ENCODE measurements at regions not wholly inside any gene's neighbourhood (a gene's known extent, or its start where the extent isn't known, plus 50 kb on each side); places are given as distances from the start of the nearest gene placed in this dataset.

DNA sequence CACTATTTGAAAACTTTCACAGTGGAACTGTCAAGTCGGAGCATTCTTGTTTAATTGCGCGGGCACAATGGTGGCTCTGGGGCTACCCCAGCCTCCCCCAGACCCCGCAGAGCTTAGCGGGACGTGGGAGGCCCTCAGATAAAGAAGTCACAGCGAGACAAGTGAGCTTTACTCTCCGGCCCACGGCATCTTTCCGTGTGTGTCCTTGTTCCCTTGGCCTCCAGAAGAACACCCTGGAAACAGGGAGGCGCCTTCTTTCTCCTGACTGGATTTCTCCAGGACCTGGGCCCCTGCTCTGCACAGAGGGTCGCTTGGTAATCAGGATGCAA, 382.8 kb downstream of the RRAGC start:
- H4K8ac ChIP-seq (ENCODE audit: low read depth, low read length) = no peak overlapping the region
- H3K36me3 ChIP-seq (ENCODE audit: control insufficient read depth in 1 of 2, insufficient read depth in 2 of 2, low read length in 2 of 2) = no peaks in the 10 kb centered on the region
- no peak overlapping the region for H3K27ac ChIP-seq (ENCODE audit: low read depth, low read length)
- H3K4me2 ChIP-seq (ENCODE audit: low read length) = peak overlapping the region; percentile 67
- H2BK120ac ChIP-seq (ENCODE audit: insufficient read depth, low read length, poor library complexity) = no peak overlapping the region
- no peak overlapping the region for H2BK12ac ChIP-seq (ENCODE audit: low read length)
- no peak overlapping the region for H3K4me3 ChIP-seq (ENCODE audit: low read depth, low read length)
- H3K9ac ChIP-seq (ENCODE audit: low read length) = no peak overlapping the region
- H4K91ac ChIP-seq (ENCODE audit: low read depth, low read length) = no peak overlapping the region
- no peaks in the 10 kb centered on the region for H3K79me1 ChIP-seq (ENCODE audit: low read length)
- H3K27me3 ChIP-seq (ENCODE audit: insufficient read depth, low read length) = peaks cover 14% of the 10 kb centered on the region
- H2AK5ac ChIP-seq (ENCODE audit: low read length) = no peak overlapping the region
- H3K23ac ChIP-seq (ENCODE audit: low read length) = no peak overlapping the region
- no peak overlapping the region for H2BK5ac ChIP-seq (ENCODE audit: low read depth, low read length, poor library complexity)
- no peak overlapping the region for H4K12ac ChIP-seq (ENCODE audit: low read depth, low read length)
- no peak overlapping the region for H2AFZ ChIP-seq (ENCODE audit: insufficient read depth, low read length, poor library complexity)
- no peaks in the 10 kb centered on the region for H3K79me2 ChIP-seq (ENCODE audit: control insufficient read depth, insufficient read depth, low read length, poor library complexity)
- H3K18ac ChIP-seq (ENCODE audit: low read length) = no peak overlapping the region
- DNase-seq = no peak
- no CpG with 5 or more reads among the region's 12 CpGs for WGBS (ENCODE audit: extremely low coverage, insufficient coverage, insufficient read length)
- no peak overlapping the region for H3K4ac ChIP-seq (ENCODE audit: low read depth, low read length)
- no peak overlapping the region for H3K14ac ChIP-seq (ENCODE audit: low read length)
- no peaks in the 10 kb centered on the region for H3K9me3 ChIP-seq (ENCODE audit: insufficient read depth, low read depth, low read length)
- no peaks in the 10 kb centered on the region for H3K4me1 ChIP-seq (ENCODE audit: control insufficient read depth in 1 of 2, insufficient read depth in 2 of 2, low read length in 2 of 2)

DNA sequence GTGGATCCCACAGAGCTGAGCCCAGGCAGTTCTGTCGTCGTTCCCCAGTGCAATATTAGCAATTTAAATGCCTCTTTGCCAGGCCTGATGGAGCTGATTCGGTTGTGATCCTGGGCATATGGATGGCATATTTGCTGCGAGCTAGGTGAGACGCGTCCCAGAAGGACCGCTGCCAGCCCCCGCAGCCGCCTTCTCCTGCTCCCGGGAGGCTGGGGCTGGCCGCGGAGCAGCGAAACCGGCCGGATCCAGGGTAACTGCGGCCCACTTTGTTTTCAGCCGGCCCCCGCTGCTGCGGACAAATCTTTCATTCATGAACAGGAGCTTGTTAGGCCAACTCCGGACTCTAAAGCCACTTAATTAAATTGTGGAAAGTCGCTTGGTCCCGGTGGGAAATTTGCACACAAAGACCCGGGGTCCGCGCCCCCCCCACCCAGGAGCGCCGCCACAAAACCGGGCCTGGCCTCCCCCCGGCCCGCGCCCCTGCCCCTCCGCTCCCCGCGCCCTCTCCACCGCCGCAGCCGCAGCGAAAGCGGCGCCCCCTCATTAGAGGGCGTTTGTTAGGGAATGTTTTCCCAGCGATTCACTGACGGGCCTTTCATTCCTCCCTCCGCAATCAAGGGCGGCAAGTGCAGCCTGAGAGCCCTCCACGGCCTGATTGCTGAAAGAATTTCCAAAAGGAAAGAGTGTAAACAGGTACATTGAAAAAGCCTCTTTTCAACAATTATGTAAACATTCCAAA, 383.3 kb downstream of the RRAGC start:
- Histone ChIP-seq H3K36me3 (ENCODE audit: control insufficient read depth in 1 of 2, insufficient read depth in 2 of 2, low read length in 2 of 2) (no peaks in the 10 kb centered on the region), H3K14ac (ENCODE audit: low read length) (no peak overlapping the region), H3K9me3 (ENCODE audit: insufficient read depth, low read depth, low read length) (no peaks in the 10 kb centered on the region), H3K4me1 (ENCODE audit: control insufficient read depth in 1 of 2, insufficient read depth in 2 of 2, low read length in 2 of 2) (no peaks in the 10 kb centered on the region), H2AK5ac (ENCODE audit: low read length) (no peak overlapping the region), H3K23ac (ENCODE audit: low read length) (no peak overlapping the region), H3K27me3 (ENCODE audit: insufficient read depth, low read length) (peaks cover 14% of the 10 kb centered on the region), H2AFZ (ENCODE audit: insufficient read depth, low read length, poor library complexity) (no peak overlapping the region), H3K4me3 (ENCODE audit: low read depth, low read length) (no peak overlapping the region), H2BK12ac (ENCODE audit: low read length) (no peak overlapping the region), H3K79me1 (ENCODE audit: low read length) (no peaks in the 10 kb centered on the region), H3K4ac (ENCODE audit: low read depth, low read length) (no peak overlapping the region), H2BK120ac (ENCODE audit: insufficient read depth, low read length, poor library complexity) (no peak overlapping the region), H3K9ac (ENCODE audit: low read length) (no peak overlapping the region), H3K18ac (ENCODE audit: low read length) (no peak overlapping the region), H4K8ac (ENCODE audit: low read depth, low read length) (no peak overlapping the region), H4K12ac (ENCODE audit: low read depth, low read length) (no peak overlapping the region), H3K4me2 (ENCODE audit: low read length) (peak overlapping the region; percentile 67), H3K27ac (ENCODE audit: low read depth, low read length) (no peak overlapping the region), H3K79me2 (ENCODE audit: control insufficient read depth, insufficient read depth, low read length, poor library complexity) (no peaks in the 10 kb centered on the region), H4K91ac (ENCODE audit: low read depth, low read length) (no peak overlapping the region), H2BK5ac (ENCODE audit: low read depth, low read length, poor library complexity) (no peak overlapping the region)
- no CpG with 5 or more reads among the region's 46 CpGs for WGBS (ENCODE audit: extremely low coverage, insufficient coverage, insufficient read length)
- no peak for DNase-seq

DNA sequence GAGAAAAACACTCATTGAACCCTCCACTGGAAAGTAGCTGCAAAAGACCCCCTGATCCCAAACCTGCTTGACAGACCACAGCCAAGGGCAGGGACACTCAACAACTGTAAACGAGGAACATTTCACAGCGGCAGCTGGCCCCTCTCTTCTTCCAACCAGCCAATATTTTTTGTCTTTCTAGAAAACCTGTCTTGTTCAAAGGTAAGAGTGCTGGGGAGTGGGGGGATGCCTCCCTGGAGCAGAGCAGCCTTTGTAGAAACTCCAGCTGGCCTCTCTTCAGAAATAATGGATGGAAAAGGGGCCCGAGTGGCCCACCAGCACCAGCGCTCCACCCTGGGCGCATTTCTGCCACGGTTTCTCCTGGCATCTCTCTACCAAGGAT, 384.0 kb downstream of the RRAGC start:
- no peak overlapping the region for H3K27ac ChIP-seq (ENCODE audit: low read depth, low read length)
- H3K4ac ChIP-seq (ENCODE audit: low read depth, low read length) = no peak overlapping the region
- no peaks in the 10 kb centered on the region for H3K79me2 ChIP-seq (ENCODE audit: control insufficient read depth, insufficient read depth, low read length, poor library complexity)
- H2BK12ac ChIP-seq (ENCODE audit: low read length) = no peak overlapping the region
- no peaks in the 10 kb centered on the region for H3K9me3 ChIP-seq (ENCODE audit: insufficient read depth, low read depth, low read length)
- no peaks in the 10 kb centered on the region for H3K36me3 ChIP-seq (ENCODE audit: control insufficient read depth in 1 of 2, insufficient read depth in 2 of 2, low read length in 2 of 2)
- no peak overlapping the region for H2BK120ac ChIP-seq (ENCODE audit: insufficient read depth, low read length, poor library complexity)
- H3K14ac ChIP-seq (ENCODE audit: low read length) = no peak overlapping the region
- no peak overlapping the region for H3K18ac ChIP-seq (ENCODE audit: low read length)
- no peak overlapping the region for H3K4me2 ChIP-seq (ENCODE audit: low read length)
- DNase-seq = no peak
- no peak overlapping the region for H3K4me3 ChIP-seq (ENCODE audit: low read depth, low read length)
- H4K91ac ChIP-seq (ENCODE audit: low read depth, low read length) = no peak overlapping the region
- H2BK5ac ChIP-seq (ENCODE audit: low read depth, low read length, poor library complexity) = no peak overlapping the region
- no peak overlapping the region for H3K9ac ChIP-seq (ENCODE audit: low read length)
- H4K12ac ChIP-seq (ENCODE audit: low read depth, low read length) = no peak overlapping the region
- no peak overlapping the region for H2AFZ ChIP-seq (ENCODE audit: insufficient read depth, low read length, poor library complexity)
- H3K4me1 ChIP-seq (ENCODE audit: control insufficient read depth in 1 of 2, insufficient read depth in 2 of 2, low read length in 2 of 2) = no peaks in the 10 kb centered on the region
- H4K8ac ChIP-seq (ENCODE audit: low read depth, low read length) = no peak overlapping the region
- H2AK5ac ChIP-seq (ENCODE audit: low read length) = no peak overlapping the region
- no CpG with 5 or more reads among the region's 6 CpGs for WGBS (ENCODE audit: extremely low coverage, insufficient coverage, insufficient read length)
- H3K27me3 ChIP-seq (ENCODE audit: insufficient read depth, low read length) = peaks cover 14% of the 10 kb centered on the region
- H3K79me1 ChIP-seq (ENCODE audit: low read length) = no peaks in the 10 kb centered on the region
- no peak overlapping the region for H3K23ac ChIP-seq (ENCODE audit: low read length)

DNA sequence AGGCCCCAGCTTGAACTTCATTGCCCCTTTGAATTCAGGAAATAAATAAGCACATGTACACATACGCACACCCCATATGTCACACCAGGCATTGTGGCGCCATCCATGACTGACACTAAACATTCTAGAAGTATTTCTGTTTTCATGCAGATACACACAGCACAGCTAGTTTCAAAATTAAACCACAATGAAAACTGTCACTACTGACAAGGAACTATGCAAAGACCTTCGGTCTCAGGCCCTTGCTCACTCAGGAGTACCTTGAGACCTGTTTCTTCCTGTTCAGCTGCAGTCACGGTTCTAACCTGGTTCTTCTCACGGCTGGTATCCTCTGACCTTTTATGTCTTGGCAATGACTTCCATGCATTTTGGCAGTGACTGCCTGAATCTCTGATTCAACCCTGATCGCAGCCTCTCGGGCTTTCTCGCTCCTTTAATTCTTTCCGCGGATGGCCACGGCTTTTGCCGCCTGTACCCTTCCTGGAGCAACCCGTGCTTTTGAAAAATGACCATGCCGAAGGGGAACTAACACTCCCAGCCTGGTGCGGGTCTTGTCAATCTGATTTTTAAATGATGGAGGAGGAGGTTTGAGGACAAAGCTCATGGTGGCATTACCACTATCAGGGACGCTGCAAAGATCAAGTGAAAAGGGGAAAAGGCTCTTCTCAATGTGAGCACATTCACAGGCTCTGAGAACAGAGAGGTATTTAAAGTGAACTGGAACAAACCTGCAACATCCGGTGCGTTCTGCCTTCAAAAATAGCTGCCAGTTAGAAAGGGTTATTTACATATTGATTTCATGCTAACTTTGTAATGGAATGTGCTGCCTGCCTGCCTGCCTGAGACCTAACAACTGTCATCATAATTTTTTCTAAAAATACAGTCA, 384.6 kb downstream of the RRAGC start:
- Histone ChIP-seq H3K18ac (ENCODE audit: low read length) (no peak overlapping the region), H2BK5ac (ENCODE audit: low read depth, low read length, poor library complexity) (no peak overlapping the region), H3K79me2 (ENCODE audit: control insufficient read depth, insufficient read depth, low read length, poor library complexity) (no peaks in the 10 kb centered on the region), H4K8ac (ENCODE audit: low read depth, low read length) (no peak overlapping the region), H3K9ac (ENCODE audit: low read length) (no peak overlapping the region), H4K12ac (ENCODE audit: low read depth, low read length) (no peak overlapping the region), H2BK120ac (ENCODE audit: insufficient read depth, low read length, poor library complexity) (no peak overlapping the region), H3K4me1 (ENCODE audit: control insufficient read depth in 1 of 2, insufficient read depth in 2 of 2, low read length in 2 of 2) (no peaks in the 10 kb centered on the region), H3K27me3 (ENCODE audit: insufficient read depth, low read length) (peaks cover 14% of the 10 kb centered on the region), H3K4me2 (ENCODE audit: low read length) (no peak overlapping the region), H2AK5ac (ENCODE audit: low read length) (no peak overlapping the region), H3K79me1 (ENCODE audit: low read length) (no peaks in the 10 kb centered on the region), H3K14ac (ENCODE audit: low read length) (no peak overlapping the region), H3K23ac (ENCODE audit: low read length) (no peak overlapping the region), H3K4ac (ENCODE audit: low read depth, low read length) (no peak overlapping the region), H2AFZ (ENCODE audit: insufficient read depth, low read length, poor library complexity) (no peak overlapping the region), H3K4me3 (ENCODE audit: low read depth, low read length) (no peak overlapping the region), H3K9me3 (ENCODE audit: insufficient read depth, low read depth, low read length) (no peaks in the 10 kb centered on the region), H3K27ac (ENCODE audit: low read depth, low read length) (no peak overlapping the region), H4K91ac (ENCODE audit: low read depth, low read length) (no peak overlapping the region), H2BK12ac (ENCODE audit: low read length) (no peak overlapping the region), H3K36me3 (ENCODE audit: control insufficient read depth in 1 of 2, insufficient read depth in 2 of 2, low read length in 2 of 2) (no peaks in the 10 kb centered on the region)
- WGBS (ENCODE audit: extremely low coverage, insufficient coverage, insufficient read length) = no CpG with 5 or more reads among the region's 18 CpGs
- no peak for DNase-seq

Data from trophoblast cell (in vitro differentiated cells and primary cell).